MM.1S (cell line): ENCODE measurements at regions not wholly inside any gene's neighbourhood (a gene's known extent, or its start where the extent isn't known, plus 50 kb on each side); places are given as distances from the start of the nearest gene placed in this dataset.

Source experiments
- EZH2phosphoT487 ChIP-seq: fragments of 300-600 bp; sonication (generic); IDR thresholded peaks from 2 replicates; pipeline ENCODE4 v1.6.1; 2018; ENCODE audit warnings: antibody characterized with exemption, low read length
- TF ChIP-seq, protein P1 (sequence below): fragments of 300-600 bp; sonication (generic); IDR thresholded peaks from 2 replicates; pipeline ENCODE4 v1.5.1; 2016; ENCODE audit warnings: antibody characterized with exemption, low read length, mixed read lengths

DNA sequence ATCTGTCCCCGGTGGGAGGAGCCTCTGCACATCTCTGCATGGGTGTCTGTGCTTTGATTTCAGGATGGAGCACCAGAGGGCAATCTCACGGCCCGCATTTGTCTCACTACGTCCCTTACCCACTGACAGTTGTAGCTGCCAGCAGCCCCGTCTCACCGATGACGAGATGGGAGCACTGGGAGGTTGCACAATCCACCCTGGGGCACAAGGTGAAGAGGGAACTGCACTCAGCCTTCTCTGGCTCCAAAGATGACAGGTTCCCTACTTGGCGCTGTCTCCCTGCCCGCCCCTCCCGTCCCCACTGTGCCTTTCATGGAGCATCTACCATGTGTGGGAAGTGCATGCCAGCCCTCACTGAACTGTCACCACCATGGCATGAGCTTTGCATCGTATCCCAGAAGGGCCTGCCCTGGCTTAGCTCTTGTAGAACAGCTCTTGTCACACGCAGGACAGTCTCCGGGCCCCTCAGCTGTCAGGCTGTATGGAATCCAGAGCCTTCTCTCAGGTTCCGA, 99.9 kb upstream of the PMEPA1 start:
- TF ChIP-seq EZH2phosphoT487, result no peak
- TF ChIP-seq, protein P1, sequence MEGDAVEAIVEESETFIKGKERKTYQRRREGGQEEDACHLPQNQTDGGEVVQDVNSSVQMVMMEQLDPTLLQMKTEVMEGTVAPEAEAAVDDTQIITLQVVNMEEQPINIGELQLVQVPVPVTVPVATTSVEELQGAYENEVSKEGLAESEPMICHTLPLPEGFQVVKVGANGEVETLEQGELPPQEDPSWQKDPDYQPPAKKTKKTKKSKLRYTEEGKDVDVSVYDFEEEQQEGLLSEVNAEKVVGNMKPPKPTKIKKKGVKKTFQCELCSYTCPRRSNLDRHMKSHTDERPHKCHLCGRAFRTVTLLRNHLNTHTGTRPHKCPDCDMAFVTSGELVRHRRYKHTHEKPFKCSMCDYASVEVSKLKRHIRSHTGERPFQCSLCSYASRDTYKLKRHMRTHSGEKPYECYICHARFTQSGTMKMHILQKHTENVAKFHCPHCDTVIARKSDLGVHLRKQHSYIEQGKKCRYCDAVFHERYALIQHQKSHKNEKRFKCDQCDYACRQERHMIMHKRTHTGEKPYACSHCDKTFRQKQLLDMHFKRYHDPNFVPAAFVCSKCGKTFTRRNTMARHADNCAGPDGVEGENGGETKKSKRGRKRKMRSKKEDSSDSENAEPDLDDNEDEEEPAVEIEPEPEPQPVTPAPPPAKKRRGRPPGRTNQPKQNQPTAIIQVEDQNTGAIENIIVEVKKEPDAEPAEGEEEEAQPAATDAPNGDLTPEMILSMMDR, result no peak
